Suppressor macrophage treated with lipopolysaccharide for 4 hours (primary cell): ENCODE measurements at regions not wholly inside any gene's neighbourhood (a gene's known extent, or its start where the extent isn't known, plus 50 kb on each side); places are given as distances from the start of the nearest gene placed in this dataset.

ENCODE experiments used
- DNase-seq: peaks from one replicate; pipeline ENCODE4 v3.0.0-alpha.2; 2020

DNA sequence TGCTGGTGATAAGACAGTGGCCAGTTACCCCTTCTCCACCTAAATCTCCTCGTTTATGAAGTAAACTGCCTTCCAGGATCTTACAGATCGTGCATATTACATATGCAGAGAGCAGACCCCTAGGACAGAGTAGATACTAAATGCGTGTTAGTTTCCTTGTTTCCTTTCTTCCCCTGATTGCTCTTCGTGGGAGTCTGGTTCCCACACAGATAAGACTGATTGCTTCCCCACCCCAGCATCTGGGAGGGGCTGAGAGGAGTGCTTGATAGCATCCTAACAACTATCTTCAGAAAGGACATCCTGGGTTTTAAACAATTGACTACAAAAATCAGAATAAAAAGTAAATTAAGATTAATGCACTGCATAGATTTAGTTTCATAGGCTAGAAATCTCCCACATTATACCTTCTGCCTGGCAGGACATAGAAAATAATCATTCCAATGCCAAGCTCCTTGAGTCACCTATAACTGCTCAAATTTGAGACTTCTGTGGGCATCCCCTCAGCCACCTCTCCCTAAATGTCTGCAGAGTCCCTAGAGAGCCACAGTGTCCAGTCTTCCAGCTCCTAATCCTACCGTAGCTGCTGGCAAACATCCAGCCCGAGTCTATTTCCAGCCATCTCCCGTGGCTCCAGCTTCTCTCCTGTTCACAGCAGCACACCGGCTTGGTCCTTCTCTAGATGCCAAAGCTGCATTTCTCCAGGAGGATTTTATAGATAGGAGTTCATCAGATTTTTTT is 128.3 kb downstream of the LRRC30 start:
- no peak for DNase-seq

DNA sequence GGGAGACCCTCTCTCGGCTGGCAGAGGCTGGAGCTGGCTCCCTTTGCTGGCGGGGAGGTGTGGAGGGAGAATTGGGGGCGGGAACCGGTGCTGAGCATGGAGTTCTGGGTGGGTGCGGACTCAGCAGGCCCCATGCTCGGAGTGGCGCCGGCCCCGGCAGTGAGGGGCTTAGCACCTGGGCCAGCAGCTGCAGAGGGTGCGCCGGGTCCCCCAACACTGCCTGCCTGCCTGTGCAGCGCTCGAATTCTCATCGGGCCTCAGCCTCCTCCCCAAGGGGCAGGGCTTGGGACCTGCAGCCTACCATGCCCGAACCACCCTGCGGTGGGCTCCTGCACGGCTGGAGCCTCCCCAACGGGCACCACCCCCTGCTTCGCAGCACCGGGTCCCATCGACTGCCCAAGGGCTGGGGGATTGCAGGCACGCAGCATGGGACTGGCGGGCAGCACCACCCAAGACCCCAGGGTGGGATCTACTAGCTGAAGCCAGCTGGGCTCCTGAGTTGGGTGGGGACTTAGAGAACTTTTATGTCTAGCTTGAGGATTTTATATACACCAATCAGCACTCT is 129.8 kb downstream of the LRRC30 start:
- no peak for DNase-seq

DNA sequence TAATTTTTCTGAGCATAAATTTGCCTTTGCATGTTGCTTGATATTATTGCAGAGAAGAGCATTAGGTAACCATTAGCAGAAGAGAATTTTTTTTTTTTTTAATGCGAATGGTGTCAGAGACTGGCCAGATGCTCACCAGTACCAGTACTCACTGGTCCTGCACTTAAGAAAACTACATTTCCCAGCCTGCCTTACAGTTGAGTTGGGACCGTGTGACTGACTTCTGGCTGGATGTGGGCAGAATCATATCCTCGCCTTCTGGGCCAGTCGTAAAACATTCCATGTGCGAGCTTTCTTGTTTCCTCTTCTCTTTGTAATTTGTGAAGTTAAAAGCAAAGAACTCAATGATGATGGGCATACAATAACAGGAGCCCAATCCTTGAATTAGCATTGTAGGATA is 132.4 kb downstream of the LRRC30 start:
- DNase-seq = no peak

DNA sequence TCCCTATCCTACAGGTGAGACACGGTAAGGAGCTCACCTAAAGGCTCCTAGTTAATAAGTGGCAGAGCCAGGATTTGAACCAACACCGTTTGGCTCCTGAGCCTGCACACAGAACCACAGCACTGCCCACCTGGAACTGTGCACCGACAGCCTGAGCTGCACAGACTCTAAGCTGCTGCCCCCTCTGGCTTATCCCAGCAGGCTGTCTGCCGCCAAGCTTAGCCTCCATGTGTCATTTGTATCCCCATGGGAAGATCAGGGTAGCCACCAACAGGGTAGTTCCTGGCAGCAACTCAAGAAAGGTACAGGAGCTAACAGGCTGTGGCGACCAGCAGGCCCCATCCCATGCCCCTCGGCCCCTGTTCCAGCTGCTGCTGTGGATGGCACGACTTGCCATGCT is 135.7 kb downstream of the LRRC30 start:
- DNase-seq = no peak

DNA sequence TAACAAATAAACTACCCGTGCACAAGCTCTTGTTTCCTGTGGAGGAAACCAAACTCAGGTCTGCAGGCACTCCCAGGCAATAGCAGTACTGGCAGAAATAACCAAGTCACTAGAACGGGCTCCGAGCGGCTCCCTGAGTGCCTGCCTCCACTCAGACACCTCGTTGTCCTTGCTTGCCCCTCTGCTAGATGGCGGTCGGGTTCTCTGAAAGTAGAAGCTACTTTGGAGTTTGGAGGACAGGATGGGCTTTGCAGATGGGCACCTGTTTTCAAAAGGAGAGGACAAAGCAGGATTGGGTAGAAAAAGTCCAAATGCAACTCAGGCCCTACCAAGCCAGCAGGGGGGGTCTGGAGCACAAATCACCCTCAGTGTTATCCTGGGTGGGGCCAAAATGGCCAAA is 136.4 kb downstream of the LRRC30 start:
- no peak for DNase-seq

DNA sequence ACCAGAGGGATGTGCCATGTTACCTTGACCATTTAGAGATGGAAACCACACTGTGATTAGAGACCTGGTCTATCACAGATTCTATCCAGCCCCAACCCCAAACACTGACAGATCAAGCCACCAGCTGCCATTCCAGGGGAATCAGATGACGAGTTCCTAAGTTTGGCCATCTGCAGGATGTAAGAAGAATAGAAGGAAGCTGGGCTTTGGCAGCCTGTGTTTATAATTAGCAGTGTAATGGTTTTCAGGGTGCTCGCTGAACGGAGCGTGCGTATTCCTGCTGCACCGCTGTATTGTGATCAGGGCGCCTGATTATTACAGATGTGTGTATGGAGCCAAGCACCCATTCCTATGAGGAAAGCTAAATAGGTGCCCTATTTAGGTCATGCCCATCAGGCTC is 138.1 kb downstream of the LRRC30 start:
- DNase-seq = no peak

DNA sequence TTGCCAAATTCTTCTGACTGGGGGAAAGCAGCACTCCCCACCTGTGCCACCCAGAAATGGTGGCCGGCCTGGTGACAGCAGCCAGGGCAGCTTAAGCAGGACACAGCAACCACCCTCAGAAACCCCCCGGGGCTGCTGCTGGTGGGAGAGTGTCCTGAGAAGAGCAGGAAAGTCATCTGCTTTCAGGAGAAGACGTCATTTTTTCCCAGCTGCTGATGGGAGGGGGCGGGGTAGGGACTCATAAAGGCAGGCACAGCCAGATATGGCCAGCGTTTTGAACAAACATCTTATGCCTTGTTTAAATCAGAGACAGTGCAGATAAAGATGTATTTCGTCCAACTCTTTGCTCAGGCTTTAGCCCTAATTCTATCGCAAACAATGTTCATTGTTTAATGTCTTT is 139.5 kb downstream of the LRRC30 start:
- no peak for DNase-seq

DNA sequence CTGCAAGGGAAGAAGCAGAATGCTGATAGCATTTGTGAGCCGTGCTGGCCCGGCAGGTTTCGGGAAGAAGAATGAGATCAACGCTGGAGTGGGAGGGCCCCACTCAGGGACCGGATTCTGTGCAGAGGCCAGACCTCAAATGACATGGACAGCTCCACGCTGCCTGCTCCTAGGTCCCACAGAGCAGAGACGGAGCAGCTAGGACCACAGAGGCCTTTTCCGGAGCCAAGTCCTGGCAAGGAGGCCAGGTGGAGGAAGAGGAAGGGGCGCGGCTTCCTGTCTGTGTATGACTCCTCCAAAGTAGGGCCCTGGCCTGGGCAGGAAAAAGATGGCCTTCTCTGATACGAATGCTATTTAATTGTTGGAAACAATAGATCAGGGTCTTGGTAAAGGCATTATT is 139.9 kb downstream of the LRRC30 start:
- DNase-seq = no peak

DNA sequence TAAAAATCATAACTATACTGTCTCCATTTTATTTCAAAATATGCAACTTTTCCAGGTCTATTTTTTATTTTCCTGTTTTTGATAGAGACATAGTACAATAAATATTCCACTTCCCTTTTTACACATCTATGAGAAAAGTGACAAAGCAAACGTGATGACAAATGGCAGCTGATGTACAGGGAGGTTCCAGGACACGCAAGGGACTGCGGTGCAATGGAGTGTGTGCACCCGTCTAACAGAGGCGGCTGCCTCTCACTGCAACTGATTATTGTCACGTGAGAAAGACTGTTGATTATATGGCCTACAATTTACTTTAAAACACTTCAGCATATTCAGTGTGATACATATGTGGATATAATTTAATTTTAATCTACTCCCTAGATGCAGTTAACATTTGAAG is 142.6 kb downstream of the LRRC30 start:
- no peak for DNase-seq

DNA sequence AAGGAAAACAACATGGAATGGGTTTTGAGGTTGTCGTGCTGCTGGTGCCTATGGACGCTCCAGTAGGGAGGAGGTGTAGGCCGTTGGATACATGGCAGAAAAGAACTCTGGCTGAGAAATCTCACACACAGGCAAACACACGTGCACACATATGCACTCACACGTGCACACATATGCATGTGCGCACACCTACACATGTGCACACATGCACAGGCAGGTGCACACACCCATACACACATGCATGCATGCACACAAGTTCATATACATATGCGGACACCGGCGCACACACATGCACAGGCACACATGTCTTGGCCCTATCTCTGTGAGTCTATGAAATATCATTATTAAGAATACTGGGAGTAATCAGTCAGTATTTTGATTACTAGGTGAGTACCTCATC is 150.4 kb downstream of the LRRC30 start:
- no peak for DNase-seq

DNA sequence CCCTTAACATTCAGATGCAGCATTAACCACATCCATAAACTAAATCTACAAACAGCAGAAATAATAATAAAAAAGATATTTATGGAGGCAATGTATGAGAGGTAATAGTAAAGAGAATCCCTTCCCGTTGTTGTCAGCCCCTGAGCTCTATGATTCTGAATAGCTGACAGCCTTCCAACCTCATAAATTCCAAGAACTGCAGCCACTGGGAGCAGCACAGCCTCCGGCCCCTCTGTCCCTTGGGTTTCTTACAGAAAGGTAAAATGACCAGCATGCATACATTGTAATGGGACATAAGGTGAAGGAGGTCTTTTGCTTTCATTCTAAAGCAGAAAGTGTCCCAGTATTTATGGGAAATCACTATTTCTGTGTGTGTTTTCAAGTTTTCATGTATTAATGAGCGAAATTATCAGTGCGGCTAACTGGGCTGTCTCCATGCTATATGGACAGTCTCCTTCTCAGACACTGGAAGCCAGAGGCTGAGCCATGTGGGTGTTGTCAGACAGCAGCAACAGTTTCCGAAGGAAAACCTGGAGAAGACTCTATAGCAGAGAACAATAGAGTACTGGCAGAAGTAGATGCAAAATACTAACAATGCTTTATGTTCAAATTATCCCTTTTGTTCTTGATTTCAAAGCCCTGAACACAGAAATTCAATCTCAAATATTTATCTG is 151.6 kb downstream of the LRRC30 start:
- no peak for DNase-seq

DNA sequence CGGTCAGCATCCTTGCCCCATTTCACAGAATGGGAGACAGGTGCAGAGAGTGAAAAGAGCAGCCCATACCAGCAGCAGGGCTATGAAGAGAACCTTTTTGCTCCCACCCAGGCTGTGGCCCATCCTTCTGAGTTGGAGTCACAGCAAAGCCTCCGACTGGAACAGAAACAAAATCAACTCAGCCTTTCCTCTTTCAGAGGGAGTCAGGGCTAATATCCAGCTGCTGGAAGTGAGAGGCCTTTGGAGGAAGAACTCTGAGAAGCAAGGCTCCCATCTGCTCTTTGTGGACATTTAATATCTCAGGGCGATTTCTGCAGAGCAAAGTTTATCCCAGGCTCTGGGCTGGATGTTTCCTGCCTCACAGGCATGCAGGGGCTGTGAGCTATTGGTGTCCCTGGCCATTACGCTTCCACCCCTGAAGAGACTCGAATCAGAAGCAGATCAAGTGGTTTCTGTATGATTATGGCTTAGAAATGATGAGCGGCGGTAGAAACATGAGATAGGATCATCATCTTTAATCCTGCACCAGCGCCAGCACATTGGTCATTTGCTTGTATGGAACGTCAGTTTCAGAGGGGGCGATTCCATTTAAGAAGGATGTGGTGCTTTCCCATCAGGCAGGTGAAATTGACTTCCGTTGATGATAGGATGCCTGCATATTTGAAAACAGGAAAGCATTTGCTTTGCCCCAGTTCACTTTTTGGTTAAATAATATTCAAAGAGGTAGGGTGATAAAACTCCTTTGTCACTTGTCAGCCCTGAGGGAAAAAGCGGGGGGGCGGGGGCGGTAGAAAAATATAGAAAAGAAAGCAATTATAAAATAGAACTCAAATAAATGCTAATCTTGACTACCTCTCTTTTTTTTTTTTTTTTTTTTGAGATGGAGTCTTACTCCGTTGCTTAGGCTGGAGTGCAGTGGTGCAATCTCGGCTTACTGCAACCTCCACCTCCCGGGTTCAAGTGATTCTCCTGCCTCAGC is 152.4 kb downstream of the LRRC30 start:
- DNase-seq = no peak

DNA sequence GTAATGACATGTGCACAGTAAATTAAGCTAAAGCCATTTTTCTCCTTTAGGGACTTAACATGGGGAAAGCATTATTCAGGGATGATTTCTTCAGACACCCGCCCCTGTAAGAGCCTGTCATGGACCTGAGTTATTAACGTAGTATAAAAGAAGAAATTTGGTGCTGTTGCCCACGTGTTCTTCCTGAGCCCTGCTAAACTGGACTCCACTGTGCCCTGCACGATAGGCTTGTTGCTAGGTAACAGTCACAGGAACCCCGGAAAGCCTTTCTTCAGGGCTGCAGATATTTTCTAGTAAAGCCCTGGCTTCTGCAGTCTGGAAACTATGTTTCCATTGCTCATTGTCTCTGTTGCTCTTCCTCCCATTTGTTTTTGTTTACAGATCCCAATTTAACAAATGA is 157.9 kb downstream of the LRRC30 start:
- DNase-seq = no peak

DNA sequence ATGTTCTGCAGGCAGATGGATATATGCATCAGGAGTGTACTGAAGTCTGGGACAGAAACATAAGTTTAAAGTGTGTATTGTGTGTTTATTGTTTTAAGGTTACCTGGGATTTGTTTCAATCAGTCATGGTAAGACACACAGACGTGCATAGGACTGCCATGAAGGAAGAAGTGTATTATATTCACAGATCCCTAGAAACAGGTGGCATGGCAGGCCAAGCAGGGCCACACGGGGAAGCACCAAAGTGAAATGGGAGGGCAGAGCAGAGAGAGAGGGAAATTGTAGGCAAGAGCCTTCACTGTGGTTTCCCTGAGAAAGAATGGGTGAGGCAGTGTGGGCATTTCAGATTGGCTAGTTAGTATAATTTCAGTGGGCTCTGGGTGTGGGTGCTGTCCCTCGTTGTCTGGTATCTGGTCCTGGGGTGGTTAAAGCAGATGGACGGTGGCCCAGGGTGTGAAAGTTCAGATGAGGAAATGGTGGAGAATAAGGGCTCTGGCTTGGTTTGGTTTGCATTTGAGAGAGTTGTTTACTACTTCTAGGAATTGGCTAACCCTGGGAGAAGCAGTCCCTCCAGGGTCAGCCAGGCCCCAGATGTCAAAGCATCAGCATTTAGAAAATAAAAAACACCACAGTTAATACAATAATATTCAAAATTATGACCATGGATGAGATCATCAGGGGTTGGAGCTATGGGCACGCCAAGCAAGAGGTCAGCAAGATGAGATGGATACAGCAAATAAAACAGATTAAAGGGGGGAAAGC is 160.0 kb downstream of the LRRC30 start:
- no peak for DNase-seq

DNA sequence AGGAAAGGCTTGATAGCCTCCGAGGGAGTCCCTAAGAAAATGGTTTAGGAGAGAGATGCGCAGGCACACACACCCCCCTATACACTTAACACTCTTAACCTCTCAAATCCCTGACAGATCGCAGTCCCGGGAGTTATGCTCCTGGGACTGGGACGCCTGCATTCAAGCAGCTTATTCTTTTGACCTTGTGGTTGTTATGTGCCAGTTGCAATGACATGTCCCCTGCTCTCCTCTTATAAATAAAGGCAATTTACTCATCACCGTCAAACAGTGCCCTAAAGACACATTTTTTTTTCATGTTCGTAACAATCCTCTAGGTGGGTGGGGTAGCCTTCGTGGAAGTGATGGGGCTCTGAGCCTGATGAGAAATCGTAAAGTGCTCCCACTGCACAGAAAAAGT is 162.2 kb downstream of the LRRC30 start:
- DNase-seq = no peak

DNA sequence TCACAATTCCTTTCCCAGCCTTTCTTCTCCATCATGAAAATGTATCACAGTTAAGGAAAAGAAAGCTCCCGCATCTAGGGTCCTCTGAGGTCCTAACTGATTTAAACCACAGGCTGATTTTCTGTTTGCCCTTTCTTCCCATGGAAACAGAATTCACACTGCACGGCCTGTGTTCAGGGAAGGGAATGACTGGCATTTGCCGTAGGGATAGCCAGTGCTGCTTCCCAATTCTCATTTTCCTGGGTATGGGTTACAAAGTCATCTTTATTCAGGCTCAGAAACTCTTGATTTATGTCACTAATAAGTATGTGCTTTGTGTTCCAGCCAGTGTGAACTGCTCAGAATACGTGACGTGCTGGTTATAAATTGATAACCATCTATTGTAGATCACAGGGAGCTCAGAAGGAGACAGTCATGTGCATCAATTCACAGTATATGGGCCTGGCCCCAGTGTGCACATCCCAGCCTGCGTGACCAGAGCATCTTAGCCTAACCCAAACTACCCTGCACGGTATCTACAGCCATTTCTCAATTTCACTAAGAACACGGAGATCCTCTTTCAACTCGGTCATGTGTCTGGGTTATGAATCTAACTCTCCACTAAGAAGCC is 163.3 kb downstream of the LRRC30 start:
- no peak for DNase-seq

DNA sequence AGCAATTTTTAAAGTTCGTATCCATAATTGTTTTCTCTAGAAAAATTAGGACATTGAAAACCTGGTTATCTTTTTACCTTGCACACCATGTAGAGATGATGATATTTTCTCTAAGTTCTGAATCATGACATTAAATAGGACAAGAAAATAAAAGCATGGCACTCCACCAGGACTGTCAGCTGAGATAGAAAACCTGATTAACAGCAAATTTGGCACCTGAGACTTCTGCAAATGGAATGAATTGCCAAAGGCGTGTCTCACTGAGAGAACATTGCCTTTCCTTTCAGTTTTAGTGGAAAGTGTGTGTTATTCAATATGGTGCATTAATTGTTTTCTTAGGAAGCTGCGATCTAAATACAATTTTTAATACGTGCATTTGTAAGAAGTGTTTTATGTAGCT is 164.7 kb downstream of the LRRC30 start:
- no peak for DNase-seq

DNA sequence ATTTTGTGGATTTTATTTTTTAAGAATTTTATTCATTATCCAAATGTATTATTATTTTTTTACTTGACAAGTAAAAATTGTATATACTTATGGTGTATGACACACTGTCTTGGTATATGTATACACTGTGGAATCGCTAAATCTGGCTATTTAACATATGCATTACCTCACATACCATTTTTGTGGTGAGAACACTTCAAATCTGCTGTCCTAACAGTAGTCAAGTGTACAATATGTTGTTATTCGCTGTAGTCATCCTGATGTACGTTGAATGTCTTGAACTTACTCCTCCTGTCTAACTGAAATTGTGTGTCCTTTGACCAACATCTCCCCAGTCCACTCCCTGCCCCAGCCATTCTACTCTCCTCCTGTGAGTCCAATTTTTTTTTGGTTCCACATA is 153.2 kb upstream of the PTPRM start:
- no peak for DNase-seq

DNA sequence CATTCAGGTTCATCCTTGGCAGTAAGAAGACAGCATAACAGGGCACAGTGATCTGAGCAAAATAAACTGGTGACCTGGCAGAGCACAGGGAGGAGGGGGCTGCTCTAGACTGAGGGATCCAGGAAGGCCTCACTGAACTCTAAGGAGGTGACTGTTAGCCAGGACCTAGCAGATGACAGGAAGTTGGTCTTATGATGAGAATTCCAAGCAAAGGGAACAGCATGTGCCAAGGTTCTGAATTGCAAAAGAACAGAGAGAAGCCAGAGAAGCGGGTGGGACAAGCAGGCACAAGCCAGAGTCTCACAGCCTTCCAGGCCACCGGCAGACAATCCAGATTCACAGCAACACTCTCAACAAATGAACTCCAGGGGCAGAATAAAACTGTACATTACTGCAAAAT is 152.7 kb upstream of the PTPRM start:
- no peak for DNase-seq

DNA sequence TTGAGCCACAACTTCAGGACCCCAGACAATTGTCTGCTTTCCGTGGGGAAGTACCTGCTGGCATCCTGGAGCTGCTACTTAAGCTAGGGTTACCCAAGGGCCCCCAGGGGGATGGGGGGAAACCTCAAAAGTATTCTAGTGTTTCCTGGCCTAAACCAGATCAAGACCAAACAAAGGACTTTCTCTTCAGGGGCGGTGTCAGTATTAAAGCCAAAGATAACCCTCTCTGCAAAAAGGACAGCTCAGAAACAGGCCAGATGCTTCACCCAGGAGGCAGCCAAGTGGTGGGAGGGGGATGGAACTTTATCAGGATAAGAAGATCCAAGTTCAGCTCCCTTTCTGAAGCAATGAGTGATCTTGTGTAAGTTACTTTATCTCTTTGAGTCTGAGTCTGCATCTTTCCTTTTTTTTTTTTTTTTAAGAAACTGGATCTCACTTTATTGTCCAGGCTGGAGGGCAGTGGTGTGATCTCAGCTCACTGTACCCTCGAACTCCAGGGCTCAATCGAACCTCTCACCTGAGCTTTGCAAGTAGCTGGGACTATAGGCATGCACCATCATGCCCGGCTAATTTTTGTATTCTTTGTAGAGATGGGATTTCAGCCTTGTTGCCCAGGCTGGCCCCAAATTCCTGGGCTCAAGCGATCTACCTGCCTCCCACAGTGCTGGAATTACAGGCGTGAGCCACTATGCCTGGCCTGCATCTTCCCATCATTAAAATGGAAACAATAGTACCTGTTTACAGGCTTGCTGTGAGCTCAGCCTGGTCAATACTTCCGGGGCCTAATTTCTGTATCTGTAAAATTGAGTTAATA is 151.8 kb upstream of the PTPRM start:
- DNase-seq = no peak

DNA sequence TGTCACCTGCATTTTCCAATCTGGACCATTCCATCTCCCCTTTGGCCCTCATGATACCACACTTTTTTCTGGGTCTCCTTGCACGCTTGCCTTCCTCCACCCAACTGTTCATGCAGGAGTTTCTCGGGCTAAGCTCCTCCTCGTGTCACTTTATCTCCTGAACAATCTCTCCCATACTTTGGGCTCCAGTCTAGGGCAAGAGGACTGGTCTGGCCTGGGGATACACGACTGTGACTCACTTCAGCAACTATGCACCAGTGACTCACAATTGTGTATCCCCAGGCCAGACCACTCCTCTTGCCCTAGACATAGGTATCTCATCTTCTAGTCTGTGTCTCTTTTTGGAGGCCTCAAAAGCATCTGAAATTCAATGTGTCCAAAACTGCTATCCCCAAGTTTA is 149.4 kb upstream of the PTPRM start:
- DNase-seq = no peak
